Stimulated activated memory B cell treated with anti-CD40 and anti-IgM and Interleukin-4, amounts not matched to agents 10 μg/mL and 1 μg/mL and 100 μg/mL, for 72 hours (primary cell): ENCODE measurements at regions not wholly inside any gene's neighbourhood (a gene's known extent, or its start where the extent isn't known, plus 50 kb on each side); places are given as distances from the start of the nearest gene placed in this dataset.

Experiments used
- ATAC-seq: fragments of 150-1000 bp; cut with Tn5 transposase; 2 replicates; pipeline ENCODE4 v1.10.0; 2021
- H3K27ac Mint-ChIP-seq: one replicate; pipeline ENCODE4 v1.8.0; 2022; ENCODE audit warnings: mild to moderate bottlenecking, mixed read lengths
- H3K27me3 Mint-ChIP-seq: one replicate; pipeline ENCODE4 v1.8.0; 2022; ENCODE audit warnings: mixed read lengths
- H3K36me3 Mint-ChIP-seq: one replicate; pipeline ENCODE4 v1.8.0; 2022; ENCODE audit warnings: mixed read lengths
- H3K4me1 Mint-ChIP-seq: one replicate; pipeline ENCODE4 v1.8.0; 2022; ENCODE audit warnings: mixed read lengths
- H3K4me3 Mint-ChIP-seq: one replicate; pipeline ENCODE4 v1.8.0; 2022; ENCODE audit warnings: mild to moderate bottlenecking, moderate library complexity, mixed read lengths
- H3K9me3 Mint-ChIP-seq: one replicate; pipeline ENCODE4 v1.8.0; 2022; ENCODE audit warnings: mixed read lengths

- Mint-ChIP-seq H3K4me3 (no peak overlapping the region), H3K4me1 (peaks cover 20% of the 10 kb centered on the region), H3K27me3 (no peaks in the 10 kb centered on the region), H3K27ac (no peak overlapping the region), H3K9me3 (no peaks in the 10 kb centered on the region), H3K36me3 (peaks cover 61% of the 10 kb centered on the region)
- ATAC-seq: no peak
These were observed 115.1 kb downstream of the BEGAIN start for GRCh38 chr14:100472094-100472455.

DNA sequence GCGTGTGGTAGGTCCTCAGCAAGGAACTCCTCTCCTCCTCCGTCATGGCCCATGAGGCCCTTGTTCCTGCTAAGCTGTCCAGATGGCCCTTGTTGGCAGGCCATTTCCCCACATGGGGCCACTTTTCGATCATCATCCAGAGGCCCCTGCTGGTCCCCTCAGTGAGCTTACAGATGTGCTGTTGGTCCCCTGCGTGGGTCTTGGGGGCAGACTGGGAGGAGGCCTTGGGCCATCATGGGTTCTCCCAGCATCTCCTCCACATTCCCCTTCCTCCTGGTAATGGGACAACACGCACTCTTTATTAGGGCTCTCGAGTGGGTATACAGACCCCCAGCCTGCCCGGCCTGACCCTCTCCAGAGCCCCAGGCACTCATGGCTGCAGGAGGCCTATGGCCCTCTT is 114.7 kb downstream of the BEGAIN start:
- Mint-ChIP-seq H3K4me1 (peaks cover 20% of the 10 kb centered on the region), H3K36me3 (peaks cover 61% of the 10 kb centered on the region), H3K27me3 (no peaks in the 10 kb centered on the region), H3K9me3 (no peaks in the 10 kb centered on the region), H3K4me3 (no peak overlapping the region), H3K27ac (no peak overlapping the region)
- ATAC-seq: no peak

GRCh38 chr14:100473249-100473648 is 114.0 kb downstream of the BEGAIN start:
- Mint-ChIP-seq H3K36me3 (peaks cover 61% of the 10 kb centered on the region), H3K4me3 (no peak overlapping the region), H3K27me3 (no peaks in the 10 kb centered on the region), H3K9me3 (no peaks in the 10 kb centered on the region), H3K4me1 (peaks cover 20% of the 10 kb centered on the region), H3K27ac (no peak overlapping the region)
- ATAC-seq: no peak

DNA sequence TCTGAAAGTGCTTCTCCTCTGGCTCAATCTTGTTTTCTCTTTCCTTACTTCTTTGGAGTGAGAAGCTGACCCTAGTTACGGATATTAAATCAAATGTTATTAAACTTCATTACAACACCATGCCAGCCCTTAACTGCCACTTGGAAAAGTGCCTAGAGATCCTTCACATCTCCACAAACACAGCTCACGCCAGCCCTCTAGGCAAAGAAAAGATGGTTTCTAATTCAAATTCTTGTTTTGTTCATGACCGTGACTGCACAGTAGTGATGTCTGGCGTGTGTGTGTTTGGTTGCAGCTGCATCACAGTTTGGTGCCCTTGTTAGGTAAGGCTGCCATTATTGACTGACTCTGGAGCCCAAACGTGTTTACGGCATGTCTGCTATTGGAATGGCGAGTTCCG is 113.0 kb downstream of the BEGAIN start:
- Mint-ChIP-seq H3K27ac (no peak overlapping the region), H3K27me3 (no peaks in the 10 kb centered on the region), H3K4me1 (peaks cover 15% of the 10 kb centered on the region), H3K9me3 (no peaks in the 10 kb centered on the region), H3K36me3 (peaks cover 54% of the 10 kb centered on the region), H3K4me3 (no peak overlapping the region)
- no peak for ATAC-seq

- no peak for ATAC-seq
- Mint-ChIP-seq H3K27ac (no peak overlapping the region), H3K36me3 (peaks cover 46% of the 10 kb centered on the region)
These were observed 111.9 kb downstream of the BEGAIN start for GRCh38 chr14:100475268-100475667.

GRCh38 chr14:100476012-100476822 is 111.0 kb downstream of the BEGAIN start:
- ATAC-seq: no peak
- H3K36me3 Mint-ChIP-seq: peaks cover 36% of the 10 kb centered on the region

More at GRCh38 chr14:100475268-100475667, 111.9 kb downstream of the BEGAIN start:
- peaks cover 8% of the 10 kb centered on the region for H3K4me1 Mint-ChIP-seq
- no peaks in the 10 kb centered on the region for H3K27me3 Mint-ChIP-seq
- no peak overlapping the region for H3K4me3 Mint-ChIP-seq
- H3K9me3 Mint-ChIP-seq: no peaks in the 10 kb centered on the region

DNA sequence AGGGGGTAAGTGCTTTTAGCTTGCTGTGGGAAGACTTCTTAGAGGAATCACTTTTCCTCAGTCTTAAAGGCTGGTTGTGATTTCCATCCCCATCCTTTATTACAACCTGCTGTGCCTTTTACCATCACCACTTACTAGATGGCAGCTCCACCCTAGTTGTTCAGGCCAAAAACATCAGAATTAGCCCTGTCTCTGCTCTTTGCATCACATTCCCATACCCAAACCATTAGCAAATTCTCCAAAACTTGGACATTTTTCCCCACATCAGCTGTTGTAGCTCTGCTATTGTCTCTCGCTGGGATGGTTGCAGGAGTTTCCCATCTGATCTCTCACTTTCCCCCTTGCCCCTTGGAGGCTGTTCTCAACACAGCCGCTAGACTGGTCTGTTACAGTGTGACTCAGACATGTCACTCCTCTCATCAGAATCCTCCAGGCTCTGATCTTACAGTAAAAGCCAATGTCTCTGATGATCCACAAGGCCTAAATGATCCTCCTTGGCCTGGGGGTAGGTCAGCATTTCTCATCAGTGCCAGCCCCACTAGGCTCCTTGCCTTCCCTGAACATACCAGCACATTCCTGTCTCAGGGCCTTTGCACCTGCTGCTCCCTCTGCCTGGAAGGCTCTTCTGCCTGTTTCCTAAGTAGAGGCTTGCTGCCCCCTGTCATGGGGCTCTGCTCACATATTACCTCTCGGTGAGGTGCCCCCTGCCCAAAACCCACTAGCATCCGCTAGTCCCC is 102.5 kb downstream of the BEGAIN start:
- Mint-ChIP-seq H3K27me3 (no peaks in the 10 kb centered on the region), H3K4me1 (peaks cover 15% of the 10 kb centered on the region), H3K27ac (no peak overlapping the region), H3K36me3 (peaks cover 25% of the 10 kb centered on the region), H3K9me3 (no peaks in the 10 kb centered on the region), H3K4me3 (no peak overlapping the region)
- no peak for ATAC-seq

More at GRCh38 chr14:100476012-100476822, 111.0 kb downstream of the BEGAIN start:
- no peak overlapping the region for H3K4me3 Mint-ChIP-seq
- H3K27ac Mint-ChIP-seq: no peak overlapping the region
- no peaks in the 10 kb centered on the region for H3K27me3 Mint-ChIP-seq
- H3K4me1 Mint-ChIP-seq: peaks cover 7% of the 10 kb centered on the region
- H3K9me3 Mint-ChIP-seq: no peaks in the 10 kb centered on the region

DNA sequence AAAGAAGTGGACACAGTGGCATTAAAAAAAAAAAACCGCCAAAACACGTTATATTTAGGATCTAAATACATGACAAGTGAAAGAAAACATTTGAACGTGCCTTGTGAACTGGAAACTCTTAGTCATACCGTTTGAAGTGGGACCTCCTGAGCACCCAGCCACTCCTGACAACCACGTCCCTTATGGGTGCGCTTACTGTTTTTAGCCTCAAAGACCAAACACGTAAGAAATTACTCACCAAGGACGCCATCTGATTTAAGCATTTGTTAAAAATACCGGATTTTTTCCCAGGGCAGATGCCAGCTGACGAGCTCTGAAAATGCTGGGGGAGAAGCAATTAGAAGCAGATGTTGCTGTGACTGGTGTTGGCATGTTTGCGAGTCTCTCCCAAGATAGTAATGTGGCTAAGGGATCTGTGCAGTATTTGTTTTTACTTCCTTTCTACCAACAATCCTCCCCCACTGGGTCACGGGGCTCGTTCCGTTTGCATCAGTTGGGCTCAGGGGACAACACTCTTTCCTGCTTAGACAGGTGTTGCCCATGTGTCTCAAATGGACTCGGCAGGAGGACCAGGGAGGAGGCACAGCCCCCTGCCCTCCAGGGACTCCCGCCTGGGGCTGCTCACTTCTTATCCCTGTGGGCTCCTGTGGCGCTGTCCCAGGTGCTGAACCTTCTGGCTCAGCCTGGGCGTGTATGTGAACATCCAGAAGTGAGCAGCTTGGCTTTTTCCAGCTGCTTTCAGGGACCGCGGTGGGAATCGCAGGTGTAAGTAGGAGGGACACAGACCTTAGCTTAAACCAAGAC is 101.0 kb downstream of the BEGAIN start:
- peak overlapping the region; percentile 65 for H3K4me3 Mint-ChIP-seq
- H3K9me3 Mint-ChIP-seq: no peaks in the 10 kb centered on the region
- peaks cover 15% of the 10 kb centered on the region for H3K4me1 Mint-ChIP-seq
- H3K27me3 Mint-ChIP-seq: no peaks in the 10 kb centered on the region
- peak; percentile 81 for ATAC-seq
- H3K27ac Mint-ChIP-seq: no peak overlapping the region
- peaks cover 29% of the 10 kb centered on the region for H3K36me3 Mint-ChIP-seq
